ENCODE measurements at regions not wholly inside any gene's neighbourhood (a gene's known extent, or its start where the extent isn't known, plus 50 kb on each side); places are given as distances from the start of the nearest gene placed in this dataset.

DNA sequence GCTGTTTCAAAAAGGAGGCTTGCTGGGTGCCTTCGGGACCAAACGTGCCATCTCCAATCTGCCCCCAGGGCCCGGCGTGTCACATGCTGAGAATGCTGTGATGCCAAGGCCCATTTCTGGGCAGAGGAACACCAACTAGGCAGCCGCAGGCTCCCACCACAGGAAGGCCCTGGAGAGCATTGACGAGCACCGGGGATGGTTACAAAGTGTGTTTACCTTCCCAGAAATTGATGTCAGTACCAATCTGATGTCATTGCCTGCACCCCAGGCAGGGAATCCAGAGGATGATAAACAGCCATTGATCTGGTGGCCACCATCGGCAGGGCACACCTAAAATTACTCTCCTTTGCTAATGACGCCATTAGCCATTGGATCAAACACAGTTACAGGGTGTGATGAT, 418.1 kb upstream of the CDH5 start:
- RAD21 ChIA-PET (ENCODE audit: low non-redundant PET in 1 of 2, low total read pairs in 2 of 2, uncharacterized antibody in 2 of 2, unreplicated experiment in 2 of 2), result no interaction called here
- Histone ChIP-seq H4K20me1 (ENCODE audit: insufficient read depth) (no peaks in the 10 kb centered on the region), H3K27ac (ENCODE audit: low read depth, low read length) (no peak overlapping the region), H3K27me3 (ENCODE audit: insufficient read depth, low read length) (no peaks in the 10 kb centered on the region; the same call in 1 of the 2 replicates), H3K9ac (ENCODE audit: low read length) (no peak overlapping the region), H3K4me2 (ENCODE audit: low read length) (no peak overlapping the region), H3K9me3 (ENCODE audit: control insufficient read depth in 1 of 2, insufficient read depth in 1 of 2, low read depth in 1 of 2, low read length in 2 of 2) (no peaks in the 10 kb centered on the region), H3K36me3 (ENCODE audit: control insufficient read depth in 1 of 2, insufficient read depth in 2 of 2, low read length in 2 of 2) (no peaks in the 10 kb centered on the region), H3K79me2 (ENCODE audit: insufficient read depth, low read length) (no peaks in the 10 kb centered on the region), H3K9me2 (ENCODE audit: insufficient read depth) (no peaks in the 10 kb centered on the region), H2AFZ (ENCODE audit: low read depth, low read length, poor library complexity, severe bottlenecking) (no peak overlapping the region), H3K4me3 (replicated peaks in 1 of 2; ENCODE audit: low read depth in 1 of 2, low read length in 2 of 2) (no peak overlapping the region), H3K4me1 (ENCODE audit: control insufficient read depth in 1 of 2, insufficient read depth in 2 of 2, low read length in 2 of 2) (no peaks in the 10 kb centered on the region)
- no peak for DNase-seq (ENCODE audit: low read depth, low spot score)
- no peak for TF ChIP-seq JUND (IDR thresholded peaks at IDR 0.05)
- TF ChIP-seq SIN3A (IDR thresholded peaks at IDR 0.05; ENCODE audit: low read depth), result no peak
- no peak for TF ChIP-seq TCF7L2 (IDR thresholded peaks at IDR 0.05; ENCODE audit: borderline replicate concordance, extremely low read depth, insufficient read depth, insufficient read length)
- TF ChIP-seq SRF (IDR thresholded peaks at IDR 0.05; ENCODE audit: low read depth), result no peak
- no peak for TF ChIP-seq SP1 (IDR thresholded peaks at IDR 0.05; ENCODE audit: low read depth)
- no peak for TF ChIP-seq CEBPB (IDR thresholded peaks at IDR 0.05; ENCODE audit: low read depth)
- TF ChIP-seq CTCF (IDR thresholded peaks at IDR 0.05 in 2 of 3, conservative IDR thresholded peaks at IDR 0.05 in 1 of 3; ENCODE audit: borderline replicate concordance in 1 of 3, insufficient read depth in 1 of 3, low read depth in 2 of 3, low read length in 2 of 3), result no peak
- no peak for TF ChIP-seq MAX (IDR thresholded peaks at IDR 0.05)
- no peak for TF ChIP-seq ZNF274 (IDR thresholded peaks at IDR 0.05; ENCODE audit: low read depth, low read length)
- TF ChIP-seq FOSL1 (IDR thresholded peaks at IDR 0.05; ENCODE audit: low read depth), result no peak
- no peak for TF ChIP-seq EZH2 (IDR thresholded peaks at IDR 0.05)
- no peak for TF ChIP-seq ELF1 (IDR thresholded peaks at IDR 0.05; ENCODE audit: borderline replicate concordance, low read depth)
- TF ChIP-seq EZH2phosphoT487 (IDR thresholded peaks at IDR 0.05; ENCODE audit: borderline replicate concordance), result no peak
- TF ChIP-seq ZFX (IDR thresholded peaks at IDR 0.05), result no peak
- ATAC-seq, result no peak
- CTCF ChIA-PET, result no interaction called here
- POLR2A ChIA-PET, result no interaction called here
- intact Hi-C loops (cut with micrococcal nuclease), result no loop called here
- no TSS peak for BruUV-seq (replicated peaks)
